WTC11 (cell line): ENCODE measurements at regions not wholly inside any gene's neighbourhood (a gene's known extent, or its start where the extent isn't known, plus 50 kb on each side); places are given as distances from the start of the nearest gene placed in this dataset.

Source experiments
- ATAC-seq: fragments of 200-7000 bp; cut with Tn5 transposase; 2 replicates; pipeline ENCODE4 v1.10.0; 2021; ENCODE audit warnings: mild to moderate bottlenecking, moderate library complexity
- CTCF ChIA-PET: fragments of 300-600 bp; sonication (Branson Sonifier 250); formaldehyde crosslinking; loops from one replicate; lab custom pipeline; 2021; ENCODE audit warnings: antibody characterized with exemption; lab: Charles Lee
- POLR2A ChIA-PET: fragments of 350-600 bp; sonication (Branson Sonifier 250); formaldehyde crosslinking; loops from one replicate; lab custom pipeline; 2021; ENCODE audit warnings: antibody characterized with exemption; lab: Charles Lee
- DNase-seq: peaks from one replicate; pipeline ENCODE4 v3.0.0; 2021; ENCODE audit warnings: low spot score
- H3K27ac Mint-ChIP-seq: 2 replicates; pipeline ENCODE4 v1.8.0; 2021; ENCODE audit warnings: mixed read lengths
- H3K27me3 Mint-ChIP-seq: 2 replicates; pipeline ENCODE4 v1.8.0; 2021; ENCODE audit warnings: low read depth, mild to moderate bottlenecking, moderate library complexity, mixed read lengths
- H3K36me3 Mint-ChIP-seq: 2 replicates; pipeline ENCODE4 v1.8.0; 2021; ENCODE audit warnings: mixed read lengths
- H3K4me1 Mint-ChIP-seq: 2 replicates; pipeline ENCODE4 v1.8.0; 2022; ENCODE audit warnings: mixed read lengths
- H3K4me3 Mint-ChIP-seq: 2 replicates; pipeline ENCODE4 v1.8.0; 2021; ENCODE audit warnings: mild to moderate bottlenecking, moderate library complexity, mixed read lengths
- H3K9me3 Mint-ChIP-seq: 2 replicates; pipeline ENCODE4 v1.8.0; 2021; ENCODE audit warnings: mixed read lengths
- CBFB ChIP-seq: sonication (generic); formaldehyde crosslinking; IDR thresholded peaks from 2 replicates; pipeline ENCODE4 v1.8.1; 2022; ENCODE audit warnings: mild to moderate bottlenecking, low read depth, missing genetic modification reagents
- GABPB1 ChIP-seq: sonication (generic); formaldehyde crosslinking; IDR thresholded peaks from 2 replicates; pipeline ENCODE4 v1.8.1; 2023; ENCODE audit warnings: mild to moderate bottlenecking, missing genetic modification reagents
- IRF2 ChIP-seq: sonication (generic); formaldehyde crosslinking; IDR thresholded peaks from 2 replicates; pipeline ENCODE4 v1.8.0; 2022; ENCODE audit warnings: low read depth, missing genetic modification reagents, borderline replicate concordance
- NFYB ChIP-seq: sonication (generic); formaldehyde crosslinking; conservative IDR thresholded peaks from 2 replicates; pipeline ENCODE4 v1.8.0; 2022; ENCODE audit warnings: low read depth, missing genetic modification reagents
- NR2C2 ChIP-seq: sonication (generic); formaldehyde crosslinking; IDR thresholded peaks from 2 replicates; pipeline ENCODE4 v1.8.0; 2022; ENCODE audit warnings: mild to moderate bottlenecking, missing genetic modification reagents
- RELA ChIP-seq: sonication (generic); formaldehyde crosslinking; IDR thresholded peaks from 2 replicates; pipeline ENCODE4 v1.8.1; 2022; ENCODE audit warnings: missing genetic modification reagents, mild to moderate bottlenecking, borderline replicate concordance
- ZBTB21 ChIP-seq: sonication (generic); formaldehyde crosslinking; IDR thresholded peaks from 2 replicates; pipeline ENCODE4 v1.8.1; 2023; ENCODE audit warnings: mild to moderate bottlenecking, missing genetic modification reagents, borderline replicate concordance
- ZNF416 ChIP-seq: fragments of 250-450 bp; sonication (Bioruptor Pico); IDR thresholded peaks from 2 replicates; pipeline ENCODE4 v1.9.0; 2021; ENCODE audit warnings: mild to moderate bottlenecking, inconsistent platforms
- ZNF423 ChIP-seq: fragments of 250-450 bp; sonication (Bioruptor Pico); IDR thresholded peaks from 2 replicates; pipeline ENCODE4 v2.1.2; 2022; ENCODE audit warnings: mild to moderate bottlenecking, moderate library complexity
- ZNF671 ChIP-seq: fragments of 250-450 bp; sonication (Bioruptor Pico); IDR thresholded peaks from 2 replicates; pipeline ENCODE4 v1.8.0; 2021; ENCODE audit warnings: mild to moderate bottlenecking
- TF ChIP-seq, protein P1 (sequence below): sonication (generic); formaldehyde crosslinking; IDR thresholded peaks from 2 replicates; pipeline ENCODE4 v1.8.0; 2022; ENCODE audit warnings: mild to moderate bottlenecking, missing genetic modification reagents
- TF ChIP-seq, protein P2 (sequence below): sonication (generic); formaldehyde crosslinking; IDR thresholded peaks from 2 replicates; pipeline ENCODE4 v1.8.1; 2023; ENCODE audit warnings: mild to moderate bottlenecking, missing genetic modification reagents, moderate library complexity
- TF ChIP-seq, protein P3 (sequence below): fragments of 250-450 bp; sonication (Bioruptor Pico); IDR thresholded peaks from 2 replicates; pipeline ENCODE4 v2.1.2; 2022; ENCODE audit warnings: mild to moderate bottlenecking, moderate library complexity
- TF ChIP-seq, protein P4 (sequence below): sonication (generic); formaldehyde crosslinking; IDR thresholded peaks from 2 replicates; pipeline ENCODE4 v1.8.1; 2022; ENCODE audit warnings: missing genetic modification reagents, borderline replicate concordance
- TF ChIP-seq, protein P5 (sequence below): sonication (generic); formaldehyde crosslinking; IDR thresholded peaks from 2 replicates; pipeline ENCODE4 v1.8.1; 2023; ENCODE audit warnings: mild to moderate bottlenecking, missing genetic modification reagents, moderate library complexity

DNA sequence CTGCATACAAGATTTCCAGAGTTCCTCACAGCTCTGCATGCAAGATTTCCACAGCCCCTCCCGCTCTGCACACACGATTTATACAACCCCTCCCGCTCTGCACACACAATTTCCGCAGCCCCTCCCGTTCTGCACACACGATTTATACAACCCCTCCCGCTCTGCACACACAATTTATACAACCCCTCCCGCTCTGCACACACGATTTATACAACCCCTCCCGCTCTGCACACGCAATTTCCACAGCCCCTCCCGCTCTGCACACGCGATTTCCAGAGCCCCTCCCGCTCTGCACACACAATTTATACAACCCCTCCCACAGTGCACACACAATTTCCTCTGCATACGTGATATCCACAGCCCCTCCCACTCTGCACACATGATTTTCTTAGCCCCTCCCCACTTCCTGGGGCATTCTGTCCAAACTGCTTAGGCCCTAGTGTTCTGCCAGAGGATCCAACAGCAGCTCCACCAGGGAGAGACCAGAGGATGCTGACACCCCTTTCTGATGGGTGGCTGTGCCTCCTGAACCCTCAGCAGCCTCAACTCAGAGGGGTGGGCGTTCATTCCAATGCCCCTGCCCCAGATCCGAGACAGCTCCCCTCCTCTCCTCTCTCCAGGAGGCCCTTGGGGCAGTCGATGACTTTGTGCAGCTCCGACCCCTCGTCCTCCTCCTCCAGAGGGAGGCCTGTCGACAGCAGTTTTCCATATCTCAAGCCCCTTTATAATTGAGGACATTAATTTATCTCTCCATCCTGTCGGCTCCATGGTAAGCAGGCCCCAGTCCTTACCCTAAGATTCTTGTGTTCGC is 671.7 kb downstream of the BRD1 start:
- Mint-ChIP-seq H3K9me3 (no peaks in the 10 kb centered on the region), H3K36me3 (no peaks in the 10 kb centered on the region)
- TF ChIP-seq NFYB (CRISPR knock-in tag) (no peak), NR2C2 (CRISPR knock-in tag) (no peak)
- TF ChIP-seq, all 79 proteins: peak for 0
- CTCF ChIA-PET: no interaction called here
- ATAC-seq: no peak
- H3K4me1 Mint-ChIP-seq: peaks cover 16% of the 10 kb centered on the region
- no peaks in the 10 kb centered on the region for H3K27me3 Mint-ChIP-seq
- no peak overlapping the region for H3K4me3 Mint-ChIP-seq
- no peak overlapping the region for H3K27ac Mint-ChIP-seq
- no peak for DNase-seq
- POLR2A ChIA-PET: no interaction called here

DNA sequence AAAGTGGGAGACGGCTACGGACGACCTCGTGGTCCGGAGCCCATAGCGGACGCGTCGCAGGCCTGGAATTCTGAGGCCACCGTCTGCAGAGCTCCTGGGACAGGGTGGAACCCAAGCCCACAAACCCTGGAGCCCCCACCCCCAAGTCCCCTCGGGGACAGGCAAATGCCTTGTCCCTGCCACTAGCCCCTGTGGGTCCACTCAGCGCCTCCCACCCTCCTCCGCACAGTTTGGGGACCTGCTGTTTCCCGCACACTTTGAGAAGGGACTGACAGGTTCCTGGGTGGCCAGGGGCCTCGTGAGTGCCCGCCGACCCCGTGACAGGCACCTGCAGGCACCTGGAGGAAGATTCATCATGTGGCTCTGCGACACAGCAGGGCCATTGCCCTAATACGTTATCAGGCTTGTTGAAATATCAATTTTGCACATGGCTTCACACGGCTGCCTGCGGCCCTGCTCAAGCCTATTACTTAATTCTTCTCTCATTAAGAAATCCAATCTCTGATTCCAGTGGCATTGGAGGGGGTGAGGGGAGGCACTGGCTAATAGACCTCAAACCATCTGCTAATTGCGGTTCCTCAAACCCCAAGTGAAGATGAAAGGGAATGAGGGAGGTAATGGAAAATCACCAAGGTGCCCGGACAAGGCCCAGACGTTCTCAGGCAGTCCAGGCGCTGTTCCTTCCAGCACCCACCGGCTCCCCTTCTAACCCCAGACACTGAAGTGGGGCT is 672.5 kb downstream of the BRD1 start:
- CTCF ChIA-PET: no interaction called here
- ATAC-seq: no peak
- H3K27me3 Mint-ChIP-seq: no peaks in the 10 kb centered on the region
- H3K4me3 Mint-ChIP-seq: no peak overlapping the region
- POLR2A ChIA-PET: no interaction called here
- H3K36me3 Mint-ChIP-seq: no peaks in the 10 kb centered on the region
- H3K4me1 Mint-ChIP-seq: peaks cover 18% of the 10 kb centered on the region
- no peak overlapping the region for H3K27ac Mint-ChIP-seq
- TF ChIP-seq ZBTB21 (CRISPR knock-in tag) (no peak), RELA (CRISPR knock-in tag) (no peak), IRF2 (CRISPR knock-in tag) (no peak), GABPB1 (CRISPR knock-in tag) (no peak), ZNF671 (CRISPR knock-in tag) (no peak)
- TF ChIP-seq, protein P1, sequence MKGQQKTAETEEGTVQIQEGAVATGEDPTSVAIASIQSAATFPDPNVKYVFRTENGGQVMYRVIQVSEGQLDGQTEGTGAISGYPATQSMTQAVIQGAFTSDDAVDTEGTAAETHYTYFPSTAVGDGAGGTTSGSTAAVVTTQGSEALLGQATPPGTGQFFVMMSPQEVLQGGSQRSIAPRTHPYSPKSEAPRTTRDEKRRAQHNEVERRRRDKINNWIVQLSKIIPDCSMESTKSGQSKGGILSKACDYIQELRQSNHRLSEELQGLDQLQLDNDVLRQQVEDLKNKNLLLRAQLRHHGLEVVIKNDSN (CRISPR knock-in tag): no peak
- TF ChIP-seq, protein P2, sequence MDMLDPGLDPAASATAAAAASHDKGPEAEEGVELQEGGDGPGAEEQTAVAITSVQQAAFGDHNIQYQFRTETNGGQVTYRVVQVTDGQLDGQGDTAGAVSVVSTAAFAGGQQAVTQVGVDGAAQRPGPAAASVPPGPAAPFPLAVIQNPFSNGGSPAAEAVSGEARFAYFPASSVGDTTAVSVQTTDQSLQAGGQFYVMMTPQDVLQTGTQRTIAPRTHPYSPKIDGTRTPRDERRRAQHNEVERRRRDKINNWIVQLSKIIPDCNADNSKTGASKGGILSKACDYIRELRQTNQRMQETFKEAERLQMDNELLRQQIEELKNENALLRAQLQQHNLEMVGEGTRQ (CRISPR knock-in tag): no peak
- TF ChIP-seq, protein P3, sequence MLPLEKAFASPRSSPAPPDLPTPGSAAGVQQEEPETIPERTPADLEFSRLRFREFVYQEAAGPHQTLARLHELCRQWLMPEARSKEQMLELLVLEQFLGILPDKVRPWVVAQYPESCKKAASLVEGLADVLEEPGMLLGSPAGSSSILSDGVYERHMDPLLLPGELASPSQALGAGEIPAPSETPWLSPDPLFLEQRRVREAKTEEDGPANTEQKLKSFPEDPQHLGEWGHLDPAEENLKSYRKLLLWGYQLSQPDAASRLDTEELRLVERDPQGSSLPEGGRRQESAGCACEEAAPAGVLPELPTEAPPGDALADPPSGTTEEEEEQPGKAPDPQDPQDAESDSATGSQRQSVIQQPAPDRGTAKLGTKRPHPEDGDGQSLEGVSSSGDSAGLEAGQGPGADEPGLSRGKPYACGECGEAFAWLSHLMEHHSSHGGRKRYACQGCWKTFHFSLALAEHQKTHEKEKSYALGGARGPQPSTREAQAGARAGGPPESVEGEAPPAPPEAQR (CRISPR knock-in tag): no peak
- TF ChIP-seq, all 79 proteins: peak for 0
- no peaks in the 10 kb centered on the region for H3K9me3 Mint-ChIP-seq
- DNase-seq: no peak

DNA sequence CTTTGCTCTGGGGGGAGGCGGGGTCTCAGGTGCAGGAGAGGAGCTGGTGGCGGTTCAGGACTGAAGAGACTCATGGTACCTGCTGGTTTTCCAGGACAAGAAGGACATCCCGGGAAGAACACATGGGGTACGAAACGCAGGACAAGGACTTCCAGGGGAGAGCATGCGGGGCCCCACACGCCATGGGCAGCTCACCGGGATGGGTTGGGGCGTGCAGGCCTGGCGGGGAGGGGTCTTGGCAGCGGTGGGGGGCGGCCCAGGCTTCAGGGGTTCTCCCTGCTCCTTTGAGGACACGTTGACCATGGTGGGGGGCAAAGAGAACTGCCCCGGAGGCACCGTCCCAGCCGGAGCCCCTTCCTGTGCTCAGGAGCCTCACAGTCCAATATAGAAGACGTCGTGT is 673.2 kb downstream of the BRD1 start:
- CTCF ChIA-PET: interaction anchor here (1.3 kb wide), 1 partner anchor 108 kb away, joined by 5 read pairs; no protein-coding TSS in a partner anchor
- ATAC-seq: no peak
- POLR2A ChIA-PET: no interaction called here
- H3K36me3 Mint-ChIP-seq: no peaks in the 10 kb centered on the region
- H3K4me3 Mint-ChIP-seq: no peak overlapping the region
- TF ChIP-seq, protein P4, sequence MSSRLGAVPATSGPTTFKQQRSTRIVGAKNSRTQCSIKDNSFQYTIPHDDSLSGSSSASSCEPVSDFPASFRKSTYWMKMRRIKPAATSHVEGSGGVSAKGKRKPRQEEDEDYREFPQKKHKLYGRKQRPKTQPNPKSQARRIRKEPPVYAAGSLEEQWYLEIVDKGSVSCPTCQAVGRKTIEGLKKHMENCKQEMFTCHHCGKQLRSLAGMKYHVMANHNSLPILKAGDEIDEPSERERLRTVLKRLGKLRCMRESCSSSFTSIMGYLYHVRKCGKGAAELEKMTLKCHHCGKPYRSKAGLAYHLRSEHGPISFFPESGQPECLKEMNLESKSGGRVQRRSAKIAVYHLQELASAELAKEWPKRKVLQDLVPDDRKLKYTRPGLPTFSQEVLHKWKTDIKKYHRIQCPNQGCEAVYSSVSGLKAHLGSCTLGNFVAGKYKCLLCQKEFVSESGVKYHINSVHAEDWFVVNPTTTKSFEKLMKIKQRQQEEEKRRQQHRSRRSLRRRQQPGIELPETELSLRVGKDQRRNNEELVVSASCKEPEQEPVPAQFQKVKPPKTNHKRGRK (CRISPR knock-in tag): no peak
- TF ChIP-seq ZBTB21 (CRISPR knock-in tag): no peak
- TF ChIP-seq ZNF416 (CRISPR knock-in tag): no peak
- TF ChIP-seq ZNF423 (CRISPR knock-in tag): no peak
- TF ChIP-seq CBFB (CRISPR knock-in tag): no peak
- TF ChIP-seq, protein P5, sequence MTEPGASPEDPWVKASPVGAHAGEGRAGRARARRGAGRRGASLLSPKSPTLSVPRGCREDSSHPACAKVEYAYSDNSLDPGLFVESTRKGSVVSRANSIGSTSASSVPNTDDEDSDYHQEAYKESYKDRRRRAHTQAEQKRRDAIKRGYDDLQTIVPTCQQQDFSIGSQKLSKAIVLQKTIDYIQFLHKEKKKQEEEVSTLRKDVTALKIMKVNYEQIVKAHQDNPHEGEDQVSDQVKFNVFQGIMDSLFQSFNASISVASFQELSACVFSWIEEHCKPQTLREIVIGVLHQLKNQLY (CRISPR knock-in tag): no peak
- H3K27me3 Mint-ChIP-seq: no peaks in the 10 kb centered on the region
- no peak for DNase-seq
- H3K4me1 Mint-ChIP-seq: peaks cover 18% of the 10 kb centered on the region
- no peaks in the 10 kb centered on the region for H3K9me3 Mint-ChIP-seq
- H3K27ac Mint-ChIP-seq: no peak overlapping the region
